ENCODE measurements at regions not wholly inside any gene's neighbourhood (a gene's known extent, or its start where the extent isn't known, plus 50 kb on each side); places are given as distances from the start of the nearest gene placed in this dataset.

DNA sequence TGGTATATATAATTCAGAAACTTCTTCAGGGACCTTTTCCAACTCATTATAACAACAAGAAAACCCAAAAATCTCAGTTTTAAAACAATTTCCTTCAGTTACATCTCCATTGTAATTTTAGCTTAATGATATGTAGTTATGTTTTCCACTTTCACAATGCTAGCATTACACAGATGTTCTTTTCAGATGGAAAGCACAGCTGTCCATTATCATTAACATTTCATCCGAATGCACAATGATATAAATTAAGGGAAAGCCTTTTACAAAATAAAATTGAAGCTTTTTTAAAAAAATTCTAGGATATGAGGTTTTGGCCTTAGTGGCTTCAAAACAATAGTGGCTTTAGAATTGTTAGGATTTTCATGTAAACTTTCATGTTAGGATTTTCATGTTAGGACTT is 389.2 kb downstream of the ADAM29 start:
- H3K9me3 ChIP-seq (replicated peaks; ENCODE audit: control insufficient read depth, insufficient read depth, low read depth, low read length): no peaks in the 10 kb centered on the region
- POLR2A ChIA-PET: no interaction called here
- in situ Hi-C loops (cut with MboI) (no loop called here), intact Hi-C loops (cut with micrococcal nuclease) (no loop called here)
- no peaks in the 10 kb centered on the region for H3K9me1 ChIP-seq (ENCODE audit: control insufficient read depth, insufficient read depth, low read length)
- no peak for ATAC-seq
- WGBS (ENCODE audit: insufficient coverage, low coverage, missing lambda C conversion rate): 0% methylated on average over 1 of the region's 1 CpG
- no peak for TF ChIP-seq ADNP (tag; IDR thresholded peaks at IDR 0.05)
- TF ChIP-seq CTBP1 (IDR thresholded peaks at IDR 0.05; ENCODE audit: borderline replicate concordance): no peak
- TF ChIP-seq, protein P1, sequence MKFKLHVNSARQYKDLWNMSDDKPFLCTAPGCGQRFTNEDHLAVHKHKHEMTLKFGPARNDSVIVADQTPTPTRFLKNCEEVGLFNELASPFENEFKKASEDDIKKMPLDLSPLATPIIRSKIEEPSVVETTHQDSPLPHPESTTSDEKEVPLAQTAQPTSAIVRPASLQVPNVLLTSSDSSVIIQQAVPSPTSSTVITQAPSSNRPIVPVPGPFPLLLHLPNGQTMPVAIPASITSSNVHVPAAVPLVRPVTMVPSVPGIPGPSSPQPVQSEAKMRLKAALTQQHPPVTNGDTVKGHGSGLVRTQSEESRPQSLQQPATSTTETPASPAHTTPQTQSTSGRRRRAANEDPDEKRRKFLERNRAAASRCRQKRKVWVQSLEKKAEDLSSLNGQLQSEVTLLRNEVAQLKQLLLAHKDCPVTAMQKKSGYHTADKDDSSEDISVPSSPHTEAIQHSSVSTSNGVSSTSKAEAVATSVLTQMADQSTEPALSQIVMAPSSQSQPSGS (CRISPR knock-in tag; IDR thresholded peaks at IDR 0.05): no peak
- no peak for TF ChIP-seq ZNF644 (tag; IDR thresholded peaks at IDR 0.05; ENCODE audit: low read depth)
- no peak for TF ChIP-seq CBX3 (IDR thresholded peaks at IDR 0.05; ENCODE audit: borderline replicate concordance in 1 of 2, low read length in 2 of 2)
- TF ChIP-seq, protein P2, sequence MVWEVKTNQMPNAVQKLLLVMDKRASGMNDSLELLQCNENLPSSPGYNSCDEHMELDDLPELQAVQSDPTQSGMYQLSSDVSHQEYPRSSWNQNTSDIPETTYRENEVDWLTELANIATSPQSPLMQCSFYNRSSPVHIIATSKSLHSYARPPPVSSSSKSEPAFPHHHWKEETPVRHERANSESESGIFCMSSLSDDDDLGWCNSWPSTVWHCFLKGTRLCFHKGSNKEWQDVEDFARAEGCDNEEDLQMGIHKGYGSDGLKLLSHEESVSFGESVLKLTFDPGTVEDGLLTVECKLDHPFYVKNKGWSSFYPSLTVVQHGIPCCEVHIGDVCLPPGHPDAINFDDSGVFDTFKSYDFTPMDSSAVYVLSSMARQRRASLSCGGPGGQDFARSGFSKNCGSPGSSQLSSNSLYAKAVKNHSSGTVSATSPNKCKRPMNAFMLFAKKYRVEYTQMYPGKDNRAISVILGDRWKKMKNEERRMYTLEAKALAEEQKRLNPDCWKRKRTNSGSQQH (CRISPR knock-in tag; IDR thresholded peaks at IDR 0.05): no peak
- no peak for TF ChIP-seq PHB (CRISPR knock-in tag; IDR thresholded peaks at IDR 0.05)
- TF ChIP-seq POLR3A (IDR thresholded peaks at IDR 0.05; ENCODE audit: borderline replicate concordance, extremely low read depth, insufficient read depth, insufficient read length): no peak
- TF ChIP-seq GABPB2 (CRISPR knock-in tag; conservative IDR thresholded peaks at IDR 0.05): no peak
- no peak for TF ChIP-seq ARID2 (IDR thresholded peaks at IDR 0.05)
- TF ChIP-seq SLC30A9 (CRISPR knock-in tag; IDR thresholded peaks at IDR 0.05): no peak
- TF ChIP-seq EP400 (IDR thresholded peaks at IDR 0.05): no peak
- no peak for TF ChIP-seq PHB2 (IDR thresholded peaks at IDR 0.05; ENCODE audit: low read depth)
- TF ChIP-seq HOXB6 (CRISPR knock-in tag; IDR thresholded peaks at IDR 0.05; ENCODE audit: borderline replicate concordance): no peak
- no peak for TF ChIP-seq SOX6 (IDR thresholded peaks at IDR 0.05)
- no peak for TF ChIP-seq ZNF124 (CRISPR knock-in tag; IDR thresholded peaks at IDR 0.05)
- TF ChIP-seq SAP30 (IDR thresholded peaks at IDR 0.05; ENCODE audit: borderline replicate concordance, insufficient read depth, low read depth, low read length, poor library complexity, severe bottlenecking): no peak
- no peak for TF ChIP-seq ZFP36 (IDR thresholded peaks at IDR 0.05; ENCODE audit: low read depth, low read length, partially characterized antibody)
- no peak for TF ChIP-seq MED1 (CRISPR knock-in tag; IDR thresholded peaks at IDR 0.05; ENCODE audit: borderline replicate concordance)
- no peaks in the 10 kb centered on the region for H3K4me1 ChIP-seq (replicated peaks in 1 of 2; ENCODE audit: control insufficient read depth in 2 of 2, insufficient read depth in 2 of 2, low read length in 2 of 2)
- no peaks in the 10 kb centered on the region for H4K20me1 ChIP-seq (replicated peaks; ENCODE audit: control insufficient read depth, insufficient read depth, low read length)
- H3K27me3 ChIP-seq (ENCODE audit: control insufficient read depth in 2 of 2, insufficient read depth in 2 of 2, low read length in 2 of 2): no peaks in the 10 kb centered on the region
- no peak overlapping the region for H2AFZ ChIP-seq (ENCODE audit: low read depth, low read length)
- BruUV-seq (replicated peaks): no TSS peak
- H3K79me2 ChIP-seq (ENCODE audit: control insufficient read depth, insufficient read depth, low read length): no peaks in the 10 kb centered on the region
- no peak for FAIRE-seq
- H3K4me3 ChIP-seq: no peak overlapping the region
- no peak for DNase-seq (ENCODE audit: extremely low read depth in 1 of 4, low spot score in 3 of 4)
- no peak overlapping the region for H3K4me2 ChIP-seq (ENCODE audit: insufficient read depth, low read length)
- H3K9ac ChIP-seq (ENCODE audit: insufficient read depth in 1 of 2, low read depth in 2 of 2, low read length in 2 of 2): no peak overlapping the region
- no peaks in the 10 kb centered on the region for H3K36me3 ChIP-seq (ENCODE audit: control insufficient read depth, insufficient read depth, low read length)
- H3K27ac ChIP-seq (ENCODE audit: extremely low read depth, low read depth, low read length): no peak overlapping the region
- CTCF ChIA-PET (ENCODE audit: low intra/inter-chr PET ratio): no interaction called here

Data from K562 (cell line).